Right atrium auricular region (tissue), 2 donors: ENCODE measurements at regions not wholly inside any gene's neighbourhood (a gene's known extent, or its start where the extent isn't known, plus 50 kb on each side); places are given as distances from the start of the nearest gene placed in this dataset.

Experiments used
- DNase-seq: peaks from one replicate; pipeline ENCODE4 v3.0.0-alpha.2; 2019; ENCODE audit warnings: low spot score
- H3K27ac ChIP-seq, 2 donors: fragments of 200-600 bp; sonication (generic); 1 replicate in 1 of 2; 2 replicates in 1 of 2; pipeline ENCODE4 v1.5.1; 2016 to 2019
- H3K27me3 ChIP-seq, 2 donors: fragments of 200-600 bp; sonication (generic); one replicate each; pipeline versions ENCODE4 v1.5.1 to v1.6.0; 2017 to 2019
- H3K36me3 ChIP-seq: fragments of 200-600 bp; sonication (generic); one replicate; pipeline ENCODE4 v1.5.1; 2016
- H3K4me1 ChIP-seq, 2 donors: fragments of 200-600 bp; sonication (generic); one replicate each; pipeline versions ENCODE4 v1.5.1 to v1.6.0; 2017 to 2019
- H3K4me3 ChIP-seq, 2 donors: fragments of 200-600 bp; sonication (generic); 1 replicate in 1 of 2; 2 replicates in 1 of 2; pipeline ENCODE4 v1.5.1; 2017 to 2019; ENCODE audit warnings: mild to moderate bottlenecking in 1 of 2, moderate library complexity in 1 of 2
- H3K9me3 ChIP-seq, 2 donors: fragments of 200-600 bp; sonication (generic); one replicate each; pipeline ENCODE4 v1.5.1; 2019
- TF ChIP-seq, protein P1 (sequence below), 2 donors: fragments of 200-600 bp; sonication (generic); IDR thresholded peaks; one replicate each; pipeline ENCODE4 v1.5.1; 2019; ENCODE audit warnings: antibody characterized with exemption in 2 of 2

DNA sequence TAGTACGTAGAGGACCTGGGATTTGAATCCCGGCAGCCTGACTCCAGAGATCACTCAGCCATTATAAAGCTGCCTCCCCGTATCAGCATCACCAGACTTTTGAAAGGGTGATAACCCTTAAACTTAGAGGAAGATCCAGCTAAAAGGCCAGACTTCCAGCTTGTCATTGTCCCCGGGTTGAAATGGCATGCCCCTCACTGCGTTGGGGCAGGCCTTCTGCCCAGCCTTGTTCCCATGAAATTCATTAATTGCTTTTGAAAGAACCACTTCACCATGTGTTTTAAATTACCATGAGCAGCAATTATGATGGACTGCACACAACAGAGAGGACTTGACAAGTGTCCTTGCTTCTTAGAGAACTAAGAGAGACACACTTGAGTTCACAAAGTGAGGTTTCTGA is 269.6 kb upstream of the CRY1 start:
- Histone ChIP-seq H3K27me3 (no peaks in the 10 kb centered on the region), H3K4me3 (no peak overlapping the region), H3K4me1 (no peaks in the 10 kb centered on the region), H3K36me3 (no peaks in the 10 kb centered on the region), H3K27ac (no peak overlapping the region), H3K9me3 (no peaks in the 10 kb centered on the region)
- DNase-seq: no peak
- TF ChIP-seq, protein P1, sequence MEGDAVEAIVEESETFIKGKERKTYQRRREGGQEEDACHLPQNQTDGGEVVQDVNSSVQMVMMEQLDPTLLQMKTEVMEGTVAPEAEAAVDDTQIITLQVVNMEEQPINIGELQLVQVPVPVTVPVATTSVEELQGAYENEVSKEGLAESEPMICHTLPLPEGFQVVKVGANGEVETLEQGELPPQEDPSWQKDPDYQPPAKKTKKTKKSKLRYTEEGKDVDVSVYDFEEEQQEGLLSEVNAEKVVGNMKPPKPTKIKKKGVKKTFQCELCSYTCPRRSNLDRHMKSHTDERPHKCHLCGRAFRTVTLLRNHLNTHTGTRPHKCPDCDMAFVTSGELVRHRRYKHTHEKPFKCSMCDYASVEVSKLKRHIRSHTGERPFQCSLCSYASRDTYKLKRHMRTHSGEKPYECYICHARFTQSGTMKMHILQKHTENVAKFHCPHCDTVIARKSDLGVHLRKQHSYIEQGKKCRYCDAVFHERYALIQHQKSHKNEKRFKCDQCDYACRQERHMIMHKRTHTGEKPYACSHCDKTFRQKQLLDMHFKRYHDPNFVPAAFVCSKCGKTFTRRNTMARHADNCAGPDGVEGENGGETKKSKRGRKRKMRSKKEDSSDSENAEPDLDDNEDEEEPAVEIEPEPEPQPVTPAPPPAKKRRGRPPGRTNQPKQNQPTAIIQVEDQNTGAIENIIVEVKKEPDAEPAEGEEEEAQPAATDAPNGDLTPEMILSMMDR (IDR thresholded peaks at IDR 0.05): no peak

- TF ChIP-seq, protein P1 (IDR thresholded peaks at IDR 0.05): no peak
- no peak for DNase-seq
- Histone ChIP-seq H3K27me3 (no peaks in the 10 kb centered on the region), H3K36me3 (no peaks in the 10 kb centered on the region), H3K4me1 (no peaks in the 10 kb centered on the region), H3K9me3 (no peaks in the 10 kb centered on the region), H3K27ac (no peak overlapping the region), H3K4me3 (no peak overlapping the region)
Measured at GRCh38 chr12:107364875-107365518, 271.6 kb upstream of the CRY1 start.

- TF ChIP-seq, protein P1 (IDR thresholded peaks at IDR 0.05): no peak
- H3K27me3 ChIP-seq: no peaks in the 10 kb centered on the region
- H3K9me3 ChIP-seq: no peaks in the 10 kb centered on the region
- no peaks in the 10 kb centered on the region for H3K4me1 ChIP-seq
- no peak overlapping the region for H3K27ac ChIP-seq
- no peaks in the 10 kb centered on the region for H3K36me3 ChIP-seq
- no peak overlapping the region for H3K4me3 ChIP-seq
- no peak for DNase-seq
Measured at GRCh38 chr12:107365703-107366102, 272.4 kb upstream of the CRY1 start.

DNA sequence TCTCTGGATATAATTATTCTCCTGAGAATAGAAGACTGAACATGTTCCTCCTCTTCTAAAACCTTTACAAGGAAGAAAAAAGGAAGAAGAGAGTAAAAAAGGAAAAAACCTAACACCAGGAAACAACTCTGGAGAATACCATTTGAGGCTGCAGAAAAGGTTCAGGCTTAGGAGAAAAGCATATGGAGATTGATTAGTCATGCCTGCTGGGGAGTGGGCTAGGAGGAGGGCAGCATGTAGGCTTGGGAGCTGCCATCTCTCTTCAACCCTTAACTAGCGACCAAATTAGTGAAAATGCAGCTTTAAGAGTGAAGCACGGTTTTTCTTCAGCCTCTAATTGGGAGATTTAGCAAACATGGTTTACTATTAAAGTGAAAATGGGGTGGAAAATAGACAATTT is 273.0 kb upstream of the CRY1 start:
- no peak overlapping the region for H3K4me3 ChIP-seq
- H3K27ac ChIP-seq: no peak overlapping the region
- no peaks in the 10 kb centered on the region for H3K36me3 ChIP-seq
- no peaks in the 10 kb centered on the region for H3K27me3 ChIP-seq
- TF ChIP-seq, protein P1 (IDR thresholded peaks at IDR 0.05): no peak
- no peak for DNase-seq
- no peaks in the 10 kb centered on the region for H3K4me1 ChIP-seq
- no peaks in the 10 kb centered on the region for H3K9me3 ChIP-seq

DNA sequence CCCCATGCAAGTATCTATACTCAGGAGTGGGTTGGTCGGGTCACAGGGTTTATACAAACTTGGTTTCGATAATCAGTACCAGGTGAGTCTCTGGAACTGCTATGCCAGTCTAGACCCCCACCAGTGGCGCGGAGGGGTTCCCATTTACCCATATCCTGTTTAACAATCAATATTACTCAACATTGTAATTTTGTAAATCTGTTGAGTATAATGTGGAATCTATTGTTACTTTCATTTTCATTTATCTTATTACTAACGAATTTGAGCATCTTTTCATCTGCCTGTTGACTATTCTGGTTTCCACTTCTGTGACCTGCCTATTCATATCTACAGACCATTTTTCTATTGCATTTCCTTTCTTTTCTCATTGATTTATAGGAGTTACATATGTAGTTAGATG is 275.2 kb upstream of the CRY1 start:
- Histone ChIP-seq H3K9me3 (no peaks in the 10 kb centered on the region), H3K36me3 (no peaks in the 10 kb centered on the region), H3K4me1 (no peaks in the 10 kb centered on the region), H3K4me3 (no peak overlapping the region), H3K27me3 (no peaks in the 10 kb centered on the region), H3K27ac (no peak overlapping the region)
- no peak for DNase-seq
- TF ChIP-seq, protein P1 (IDR thresholded peaks at IDR 0.05): no peak

- H3K36me3 ChIP-seq: no peaks in the 10 kb centered on the region
- DNase-seq: no peak
- TF ChIP-seq, protein P1 (IDR thresholded peaks at IDR 0.05): no peak
- H3K9me3 ChIP-seq: no peaks in the 10 kb centered on the region
- H3K4me3 ChIP-seq: no peak overlapping the region
- no peaks in the 10 kb centered on the region for H3K27me3 ChIP-seq
- no peak overlapping the region for H3K27ac ChIP-seq
- no peaks in the 10 kb centered on the region for H3K4me1 ChIP-seq
Measured at GRCh38 chr12:107369006-107369405, 275.7 kb upstream of the CRY1 start.
